ENCODE measurements at regions not wholly inside any gene's neighbourhood (a gene's known extent, or its start where the extent isn't known, plus 50 kb on each side); places are given as distances from the start of the nearest gene placed in this dataset.

- no peak overlapping the region for H3K9ac ChIP-seq (ENCODE audit: low read length)
- TF ChIP-seq FOSL1 (IDR thresholded peaks at IDR 0.05; ENCODE audit: low read depth), result no peak
- no peak for TF ChIP-seq ZBTB33 (IDR thresholded peaks at IDR 0.05; ENCODE audit: extremely low read depth, insufficient replicate concordance, low read length)
- no peak for TF ChIP-seq SP1 (IDR thresholded peaks at IDR 0.05; ENCODE audit: low read depth)
- no peak for TF ChIP-seq EGR1 (IDR thresholded peaks at IDR 0.05; ENCODE audit: low read depth)
- no peak for TF ChIP-seq ZNF274 (IDR thresholded peaks at IDR 0.05; ENCODE audit: low read depth, low read length)
- TF ChIP-seq CEBPB (IDR thresholded peaks at IDR 0.05; ENCODE audit: low read depth), result no peak
- no peak for ATAC-seq
- no peaks in the 10 kb centered on the region for H3K79me2 ChIP-seq (ENCODE audit: insufficient read depth, low read length)
- CTCF ChIA-PET, result no interaction called here
- RAD21 ChIA-PET (ENCODE audit: low non-redundant PET in 1 of 2, low total read pairs in 2 of 2, uncharacterized antibody in 2 of 2, unreplicated experiment in 2 of 2), result no interaction called here
- no peaks in the 10 kb centered on the region for H4K20me1 ChIP-seq (ENCODE audit: insufficient read depth)
- H3K4me1 ChIP-seq (ENCODE audit: control insufficient read depth in 1 of 2, insufficient read depth in 2 of 2, low read length in 2 of 2), result no peaks in the 10 kb centered on the region
- H3K36me3 ChIP-seq (ENCODE audit: control insufficient read depth in 1 of 2, insufficient read depth in 2 of 2, low read length in 2 of 2), result no peaks in the 10 kb centered on the region
- H3K9me3 ChIP-seq (ENCODE audit: control insufficient read depth in 1 of 2, insufficient read depth in 1 of 2, low read depth in 1 of 2, low read length in 2 of 2), result peaks cover 27 to 36% of the 10 kb centered on the region in 2 experiments; a peak in 3 of 4 replicates
- H2AFZ ChIP-seq (ENCODE audit: low read depth, low read length, poor library complexity, severe bottlenecking), result no peak overlapping the region
- no peaks in the 10 kb centered on the region for H3K9me2 ChIP-seq (ENCODE audit: insufficient read depth)
- no TSS peak for BruUV-seq (replicated peaks)
- no peak for DNase-seq (ENCODE audit: low read depth, low spot score)
- H3K27me3 ChIP-seq (ENCODE audit: insufficient read depth, low read length), result no peaks in the 10 kb centered on the region
- no peak overlapping the region for H3K4me3 ChIP-seq (replicated peaks in 1 of 2; ENCODE audit: low read depth in 1 of 2, low read length in 2 of 2)
- no peak overlapping the region for H3K4me2 ChIP-seq (ENCODE audit: low read length)
- no peak overlapping the region for H3K27ac ChIP-seq (ENCODE audit: low read depth, low read length)
- POLR2A ChIA-PET, result no interaction called here
- intact Hi-C loops (cut with micrococcal nuclease), result no loop called here
These were observed 1074.1 kb downstream of the XPNPEP1 start for GRCh38 chr10:108849186-108849585.

GRCh38 chr10:108848046-108848445 is 1075.3 kb downstream of the XPNPEP1 start:
- ATAC-seq (no peak), DNase-seq (ENCODE audit: low read depth, low spot score) (no peak)
- TF ChIP-seq MAX (IDR thresholded peaks at IDR 0.05), result no peak
- no peak for TF ChIP-seq EGR1 (IDR thresholded peaks at IDR 0.05; ENCODE audit: low read depth)
- TF ChIP-seq REST (IDR thresholded peaks at IDR 0.05; ENCODE audit: low read depth), result no peak
- no peak for TF ChIP-seq SP1 (IDR thresholded peaks at IDR 0.05; ENCODE audit: low read depth)
- no peak for TF ChIP-seq EZH2 (IDR thresholded peaks at IDR 0.05)
- no peak for TF ChIP-seq FOSL1 (IDR thresholded peaks at IDR 0.05; ENCODE audit: low read depth)
- no peak for TF ChIP-seq CTCF (IDR thresholded peaks at IDR 0.05 in 2 of 3, conservative IDR thresholded peaks at IDR 0.05 in 1 of 3; ENCODE audit: borderline replicate concordance in 1 of 3, insufficient read depth in 1 of 3, low read depth in 2 of 3, low read length in 2 of 3)
- Histone ChIP-seq H4K20me1 (ENCODE audit: insufficient read depth) (no peaks in the 10 kb centered on the region), H3K9me3 (ENCODE audit: control insufficient read depth in 1 of 2, insufficient read depth in 1 of 2, low read depth in 1 of 2, low read length in 2 of 2) (peaks cover 32 to 44% of the 10 kb centered on the region in 2 experiments; a peak in 3 of 4 replicates), H3K4me2 (ENCODE audit: low read length) (no peak overlapping the region), H3K27ac (ENCODE audit: low read depth, low read length) (no peak overlapping the region), H3K9ac (ENCODE audit: low read length) (no peak overlapping the region), H3K79me2 (ENCODE audit: insufficient read depth, low read length) (no peaks in the 10 kb centered on the region), H3K4me3 (replicated peaks in 1 of 2; ENCODE audit: low read depth in 1 of 2, low read length in 2 of 2) (no peak overlapping the region), H3K4me1 (ENCODE audit: control insufficient read depth in 1 of 2, insufficient read depth in 2 of 2, low read length in 2 of 2) (no peaks in the 10 kb centered on the region), H2AFZ (ENCODE audit: low read depth, low read length, poor library complexity, severe bottlenecking) (no peak overlapping the region), H3K36me3 (ENCODE audit: control insufficient read depth in 1 of 2, insufficient read depth in 2 of 2, low read length in 2 of 2) (no peaks in the 10 kb centered on the region), H3K27me3 (ENCODE audit: insufficient read depth, low read length) (no peaks in the 10 kb centered on the region), H3K9me2 (ENCODE audit: insufficient read depth) (no peaks in the 10 kb centered on the region)
- intact Hi-C loops (cut with micrococcal nuclease), result no loop called here
- no TSS peak for BruUV-seq (replicated peaks)
- ChIA-PET CTCF (no interaction called here), RAD21 (ENCODE audit: low non-redundant PET in 1 of 2, low total read pairs in 2 of 2, uncharacterized antibody in 2 of 2, unreplicated experiment in 2 of 2) (no interaction called here), POLR2A (no interaction called here)

Data from HCT116 (cell line).